Endodermal cell (in vitro differentiated cells): ENCODE measurements at regions not wholly inside any gene's neighbourhood (a gene's known extent, or its start where the extent isn't known, plus 50 kb on each side); places are given as distances from the start of the nearest gene placed in this dataset.

Source experiments
- DNase-seq: peaks from one replicate; pipeline ENCODE4 v3.0.0-alpha.2; 2017
- H3K27ac ChIP-seq: 2 replicates; pipeline ENCODE4 v1.5.1; 2013; ENCODE audit warnings: mild to moderate bottlenecking, low read depth, low read length, moderate library complexity
- H3K27me3 ChIP-seq: 2 replicates; pipeline ENCODE4 v1.6.1; 2013; ENCODE audit warnings: mild to moderate bottlenecking, low read length, moderate library complexity; ENCODE audit not compliant: insufficient read depth, control insufficient read depth, poor library complexity, severe bottlenecking
- H3K36me3 ChIP-seq: 2 replicates; pipeline ENCODE4 v1.7.0; 2013; ENCODE audit warnings: mild to moderate bottlenecking, low read length, moderate library complexity; ENCODE audit not compliant: control insufficient read depth, insufficient read depth
- H3K4me1 ChIP-seq: one replicate; pipeline ENCODE4 v1.7.0; 2013; ENCODE audit warnings: low read length; ENCODE audit not compliant: control insufficient read depth, insufficient read depth
- H3K4me3 ChIP-seq: 2 replicates; pipeline ENCODE4 v1.5.1; 2013; ENCODE audit warnings: mild to moderate bottlenecking, low read length, moderate library complexity
- H3K9ac ChIP-seq: 2 replicates; pipeline ENCODE4 v1.6.1; 2013; ENCODE audit warnings: mild to moderate bottlenecking, low read length, moderate library complexity; ENCODE audit not compliant: poor library complexity, severe bottlenecking; ENCODE audit errors: extremely low read depth
- H3K9me3 ChIP-seq: 2 replicates; pipeline ENCODE4 v1.6.1; 2013; ENCODE audit warnings: mild to moderate bottlenecking, low read length, moderate library complexity; ENCODE audit not compliant: control insufficient read depth
- H3K27ac Mint-ChIP-seq: 2 replicates; pipeline ENCODE4 v1.8.0; 2020; ENCODE audit warnings: mixed read lengths
- H3K27me3 Mint-ChIP-seq: 2 replicates; pipeline ENCODE4 v1.8.0; 2021; ENCODE audit warnings: mild to moderate bottlenecking, mixed read lengths; ENCODE audit not compliant: insufficient read depth
- H3K36me3 Mint-ChIP-seq: 2 replicates; pipeline ENCODE4 v1.8.0; 2020; ENCODE audit warnings: low read depth, mixed read lengths
- H3K4me1 Mint-ChIP-seq: 2 replicates; pipeline ENCODE4 v1.8.0; 2020; ENCODE audit warnings: mixed read lengths
- H3K4me3 Mint-ChIP-seq: 2 replicates; pipeline ENCODE4 v1.8.0; 2020; ENCODE audit warnings: mild to moderate bottlenecking, moderate library complexity, mixed read lengths
- H3K9me3 Mint-ChIP-seq: 2 replicates; pipeline ENCODE4 v1.8.0; 2020; ENCODE audit warnings: mild to moderate bottlenecking, mixed read lengths
- WGBS, 2 experiments: methylation state at CpG; one replicate each; pipeline versions ENCODE4 v1.1.5 to v1.1.7; 2013; ENCODE audit warnings: missing lambda C conversion rate in 2 of 2, mixed read lengths in 1 of 2; ENCODE audit not compliant: insufficient coverage in 1 of 2, insufficient read length in 1 of 2; 5-methylcytosine and 5-hydroxymethylcytosine counted together
- TF ChIP-seq, protein P1 (sequence below): fragments of 200-600 bp; sonication (generic); conservative IDR thresholded peaks from 2 replicates; pipeline ENCODE4 v1.5.0; 2021; ENCODE audit warnings: antibody characterized with exemption, mild to moderate bottlenecking

DNA sequence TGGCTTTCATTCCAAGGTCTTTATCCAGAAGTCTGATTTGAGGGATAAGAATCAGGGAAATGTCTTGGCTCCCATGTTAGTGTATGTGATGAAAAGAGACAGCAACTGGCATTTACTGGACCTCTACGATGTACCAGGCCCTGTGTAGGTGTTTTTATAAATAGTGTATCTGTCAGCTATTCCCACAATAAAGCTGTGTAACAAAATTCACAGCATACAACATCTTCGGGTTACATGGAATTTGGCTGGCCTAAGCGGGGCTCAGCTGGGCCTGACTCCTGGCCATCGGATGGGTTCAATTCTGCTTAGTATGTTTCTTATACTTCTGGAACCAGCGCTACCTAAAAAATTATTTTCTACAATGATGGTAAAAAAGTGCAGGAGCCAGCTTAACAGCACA, 128.2 kb downstream of the SNX5 start:
- Mint-ChIP-seq H3K27me3 (peaks cover 57% of the 10 kb centered on the region), H3K27ac (no peak overlapping the region), H3K4me1 (peaks cover 15% of the 10 kb centered on the region), H3K4me3 (no peak overlapping the region), H3K9me3 (peaks cover 3% of the 10 kb centered on the region), H3K36me3 (no peaks in the 10 kb centered on the region)
- Histone ChIP-seq H3K9ac (no peak overlapping the region), H3K36me3 (no peaks in the 10 kb centered on the region), H3K4me1 (no peaks in the 10 kb centered on the region), H3K4me3 (no peak overlapping the region), H3K27ac (no peak overlapping the region), H3K27me3 (peaks cover 40% of the 10 kb centered on the region), H3K9me3 (peaks cover 7% of the 10 kb centered on the region)
- no peak for DNase-seq
- TF ChIP-seq, protein P1, sequence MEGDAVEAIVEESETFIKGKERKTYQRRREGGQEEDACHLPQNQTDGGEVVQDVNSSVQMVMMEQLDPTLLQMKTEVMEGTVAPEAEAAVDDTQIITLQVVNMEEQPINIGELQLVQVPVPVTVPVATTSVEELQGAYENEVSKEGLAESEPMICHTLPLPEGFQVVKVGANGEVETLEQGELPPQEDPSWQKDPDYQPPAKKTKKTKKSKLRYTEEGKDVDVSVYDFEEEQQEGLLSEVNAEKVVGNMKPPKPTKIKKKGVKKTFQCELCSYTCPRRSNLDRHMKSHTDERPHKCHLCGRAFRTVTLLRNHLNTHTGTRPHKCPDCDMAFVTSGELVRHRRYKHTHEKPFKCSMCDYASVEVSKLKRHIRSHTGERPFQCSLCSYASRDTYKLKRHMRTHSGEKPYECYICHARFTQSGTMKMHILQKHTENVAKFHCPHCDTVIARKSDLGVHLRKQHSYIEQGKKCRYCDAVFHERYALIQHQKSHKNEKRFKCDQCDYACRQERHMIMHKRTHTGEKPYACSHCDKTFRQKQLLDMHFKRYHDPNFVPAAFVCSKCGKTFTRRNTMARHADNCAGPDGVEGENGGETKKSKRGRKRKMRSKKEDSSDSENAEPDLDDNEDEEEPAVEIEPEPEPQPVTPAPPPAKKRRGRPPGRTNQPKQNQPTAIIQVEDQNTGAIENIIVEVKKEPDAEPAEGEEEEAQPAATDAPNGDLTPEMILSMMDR, result no peak
- WGBS, 2 experiments, result 89 to 100% methylated on average over 2 to 5 of the region's 5 CpGs

DNA sequence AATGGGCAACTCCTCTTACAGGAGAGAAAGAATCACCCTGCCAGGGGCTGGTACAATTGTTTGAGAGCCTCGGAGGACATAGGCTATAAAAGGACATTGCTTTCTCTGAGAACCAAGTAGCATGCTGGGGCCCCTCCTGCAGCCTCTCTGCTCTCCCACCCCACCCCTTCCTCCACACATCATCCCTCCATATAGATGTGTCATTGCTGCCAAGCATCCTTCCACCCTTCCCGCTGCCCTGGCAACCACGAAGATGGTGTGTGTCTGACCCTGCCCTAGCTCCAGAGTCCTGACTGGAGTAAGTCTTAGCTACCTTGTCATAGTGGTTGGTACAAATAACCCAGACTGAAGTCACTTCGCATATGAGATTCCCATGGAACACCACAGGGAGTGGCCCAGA, 129.7 kb downstream of the SNX5 start:
- no peak overlapping the region for H3K27ac Mint-ChIP-seq
- TF ChIP-seq, protein P1, result no peak
- Histone ChIP-seq H3K27me3 (peaks cover 34% of the 10 kb centered on the region), H3K4me1 (no peaks in the 10 kb centered on the region), H3K9me3 (peaks cover 7% of the 10 kb centered on the region), H3K27ac (no peak overlapping the region), H3K36me3 (no peaks in the 10 kb centered on the region), H3K4me3 (no peak overlapping the region), H3K9ac (no peak overlapping the region)
- WGBS, 2 experiments, result 92 to 94% methylated on average over 4 of the region's 4 CpGs
- H3K36me3 Mint-ChIP-seq, result no peaks in the 10 kb centered on the region
- peaks cover 15% of the 10 kb centered on the region for H3K4me1 Mint-ChIP-seq
- DNase-seq, result no peak
- H3K9me3 Mint-ChIP-seq, result no peaks in the 10 kb centered on the region
- H3K27me3 Mint-ChIP-seq, result peaks cover 42% of the 10 kb centered on the region
- H3K4me3 Mint-ChIP-seq, result no peak overlapping the region

GRCh38 chr20:17837179-17837578, 131.4 kb downstream of the SNX5 start:
- H3K4me1 Mint-ChIP-seq, result peaks cover 15% of the 10 kb centered on the region
- DNase-seq, result no peak
- H3K4me3 Mint-ChIP-seq, result no peak overlapping the region
- TF ChIP-seq, protein P1, result no peak
- no peaks in the 10 kb centered on the region for H3K4me1 ChIP-seq
- H3K27ac Mint-ChIP-seq, result no peak overlapping the region
- peaks cover 7% of the 10 kb centered on the region for H3K9me3 ChIP-seq
- 67 to 83% methylated on average over 1 to 3 of the region's 3 CpGs for WGBS, 2 experiments
- no peak overlapping the region for H3K27ac ChIP-seq
- peaks cover 17% of the 10 kb centered on the region for H3K27me3 ChIP-seq
- no peak overlapping the region for H3K4me3 ChIP-seq
- H3K9ac ChIP-seq, result no peak overlapping the region
- no peaks in the 10 kb centered on the region for H3K9me3 Mint-ChIP-seq
- H3K27me3 Mint-ChIP-seq, result peaks cover 26% of the 10 kb centered on the region
- no peaks in the 10 kb centered on the region for H3K36me3 Mint-ChIP-seq
- H3K36me3 ChIP-seq, result no peaks in the 10 kb centered on the region
